ENCODE measurements at regions not wholly inside any gene's neighbourhood (a gene's known extent, or its start where the extent isn't known, plus 50 kb on each side); places are given as distances from the start of the nearest gene placed in this dataset.

- TF ChIP-seq CTCF (conservative IDR thresholded peaks at IDR 0.05; ENCODE audit: low read depth, low read length) = no peak
- TF ChIP-seq EZH2 (IDR thresholded peaks at IDR 0.05; ENCODE audit: borderline replicate concordance, low read depth, low read length, poor library complexity, severe bottlenecking) = no peak
These were observed 164.8 kb upstream of the JUN start for GRCh38 chr1:58948671-58949070.

All from A673 (cell line).